Loucy (cell line): ENCODE measurements at regions not wholly inside any gene's neighbourhood (a gene's known extent, or its start where the extent isn't known, plus 50 kb on each side); places are given as distances from the start of the nearest gene placed in this dataset.

Experiments
- EZH2phosphoT487 ChIP-seq: fragments of 200-600 bp; IDR thresholded peaks from 2 replicates; pipeline ENCODE4 v1.6.1; 2018; ENCODE audit warnings: antibody characterized with exemption, mild to moderate bottlenecking, moderate library complexity, borderline replicate concordance
- TF ChIP-seq, protein P1 (sequence below): fragments of 200-600 bp; sonication (generic); conservative IDR thresholded peaks from 2 replicates; pipeline ENCODE4 v1.5.1; 2014; ENCODE audit warnings: mild to moderate bottlenecking, antibody characterized with exemption, low read length

DNA sequence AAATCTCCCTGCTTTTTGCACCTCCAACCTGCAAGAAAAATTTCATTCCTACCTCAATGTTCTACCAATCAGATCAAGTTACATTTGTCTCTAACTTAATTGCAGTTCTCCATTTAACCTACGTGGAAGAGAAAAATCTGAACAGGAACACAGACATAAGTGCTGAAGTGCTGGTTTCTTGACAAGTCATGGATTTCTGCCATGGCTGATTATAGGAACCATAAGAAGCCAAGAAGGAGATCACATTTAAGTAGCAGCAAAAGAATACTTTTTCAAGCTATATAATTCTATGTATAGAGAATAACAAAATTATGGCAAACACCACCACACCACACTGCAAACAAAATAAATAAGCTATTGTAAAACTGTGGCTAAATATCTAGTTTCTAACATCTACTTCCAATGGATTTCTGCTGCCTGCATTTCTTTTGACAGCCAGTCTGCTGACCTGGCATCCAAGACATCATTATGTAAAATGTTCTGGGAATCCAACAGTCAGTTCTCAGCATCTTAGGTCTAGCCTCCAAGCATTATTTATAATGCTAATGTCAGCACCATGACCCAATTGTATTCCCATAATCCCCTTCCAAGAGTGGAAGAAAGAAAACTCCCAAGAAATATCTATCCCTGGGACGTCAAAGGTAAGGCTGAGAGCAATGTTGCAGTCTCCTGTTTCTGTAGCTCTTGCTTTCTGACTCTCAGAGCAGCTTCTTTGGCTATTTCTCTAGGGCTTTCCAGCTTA lies 50.8 kb upstream of the GAB1 start:
- TF ChIP-seq, protein P1, sequence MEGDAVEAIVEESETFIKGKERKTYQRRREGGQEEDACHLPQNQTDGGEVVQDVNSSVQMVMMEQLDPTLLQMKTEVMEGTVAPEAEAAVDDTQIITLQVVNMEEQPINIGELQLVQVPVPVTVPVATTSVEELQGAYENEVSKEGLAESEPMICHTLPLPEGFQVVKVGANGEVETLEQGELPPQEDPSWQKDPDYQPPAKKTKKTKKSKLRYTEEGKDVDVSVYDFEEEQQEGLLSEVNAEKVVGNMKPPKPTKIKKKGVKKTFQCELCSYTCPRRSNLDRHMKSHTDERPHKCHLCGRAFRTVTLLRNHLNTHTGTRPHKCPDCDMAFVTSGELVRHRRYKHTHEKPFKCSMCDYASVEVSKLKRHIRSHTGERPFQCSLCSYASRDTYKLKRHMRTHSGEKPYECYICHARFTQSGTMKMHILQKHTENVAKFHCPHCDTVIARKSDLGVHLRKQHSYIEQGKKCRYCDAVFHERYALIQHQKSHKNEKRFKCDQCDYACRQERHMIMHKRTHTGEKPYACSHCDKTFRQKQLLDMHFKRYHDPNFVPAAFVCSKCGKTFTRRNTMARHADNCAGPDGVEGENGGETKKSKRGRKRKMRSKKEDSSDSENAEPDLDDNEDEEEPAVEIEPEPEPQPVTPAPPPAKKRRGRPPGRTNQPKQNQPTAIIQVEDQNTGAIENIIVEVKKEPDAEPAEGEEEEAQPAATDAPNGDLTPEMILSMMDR: no peak
- TF ChIP-seq EZH2phosphoT487: no peak
